ENCODE measurements at regions not wholly inside any gene's neighbourhood (a gene's known extent, or its start where the extent isn't known, plus 50 kb on each side); places are given as distances from the start of the nearest gene placed in this dataset.
A peak's percentile ranks its signal among the peaks of the same experiment; 100 is the strongest.

GRCh38 chr6:166772518-166772917 is 145.5 kb upstream of the RPS6KA2 start:
- Histone ChIP-seq H3K18ac (ENCODE audit: insufficient read length, low read depth, low read length) (no peak overlapping the region), H3T11ph (ENCODE audit: low read length) (no peak overlapping the region), H3K9ac (ENCODE audit: extremely low read depth, insufficient read length, low read length) (no peak overlapping the region), H2AFZ (ENCODE audit: low read length) (no peak overlapping the region), H3K14ac (ENCODE audit: insufficient read depth, low read length) (no peak overlapping the region), H4K8ac (replicated peaks; ENCODE audit: insufficient read length, low read depth, low read length) (no peak overlapping the region), H3K23ac (ENCODE audit: insufficient read length, low read depth, low read length) (no peak overlapping the region), H3K27ac (ENCODE audit: insufficient read length, low read depth, low read length) (no peak overlapping the region), H3K23me2 (ENCODE audit: insufficient read length, low read depth, low read length, poor library complexity, severe bottlenecking) (no peaks in the 10 kb centered on the region), H3K56ac (ENCODE audit: insufficient read length, low read depth, low read length) (no peak overlapping the region), H2BK12ac (ENCODE audit: insufficient read length, low read depth, low read length) (no peak overlapping the region), H2AK5ac (ENCODE audit: insufficient read length, low read length) (no peak overlapping the region), H3K9me3 (ENCODE audit: control insufficient read depth, low read depth, low read length) (no peaks in the 10 kb centered on the region), H2BK15ac (ENCODE audit: low read depth, low read length) (no peak overlapping the region), H2BK120ac (ENCODE audit: low read depth, low read length, poor library complexity, severe bottlenecking) (no peak overlapping the region), H2BK5ac (ENCODE audit: insufficient read length, low read length) (no peak overlapping the region), H3K79me2 (ENCODE audit: insufficient read depth, low read length) (no peaks in the 10 kb centered on the region), H2BK20ac (ENCODE audit: low read depth, low read length, poor library complexity, severe bottlenecking) (no peak overlapping the region), H3K4ac (ENCODE audit: low read depth, low read length) (no peak overlapping the region), H3K4me2 (ENCODE audit: insufficient read depth, insufficient read length, low read length) (no peak overlapping the region), H3K27me3 (ENCODE audit: insufficient read depth, low read length) (no peaks in the 10 kb centered on the region), H4K5ac (ENCODE audit: insufficient read length, low read depth, low read length) (no peak overlapping the region), H3K79me1 (ENCODE audit: insufficient read depth, low read depth, low read length, poor library complexity, severe bottlenecking) (no peaks in the 10 kb centered on the region), H4K20me1 (ENCODE audit: control insufficient read depth, insufficient read depth, insufficient read length) (no peaks in the 10 kb centered on the region), H3K4me1 (ENCODE audit: insufficient read depth, low read length) (peaks cover 2% of the 10 kb centered on the region; the same call in 1 of the 2 replicates), H4K91ac (ENCODE audit: insufficient read length, low read depth, low read length) (no peak overlapping the region)
- no peak overlapping the region for H3K27ac Mint-ChIP-seq
- H3K9me3 Mint-ChIP-seq: peaks cover 0 to 3% of the 10 kb centered on the region in 2 experiments; a peak in 1 of 5 replicates
- peaks cover 32 to 36% of the 10 kb centered on the region in 2 experiments for H3K4me1 Mint-ChIP-seq
- TF ChIP-seq CTCF (conservative IDR thresholded peaks at IDR 0.05): peak; percentile 65
- WGBS (ENCODE audit: extremely low coverage, insufficient read length, low lambda C conversion rate): no CpG with 5 or more reads among the region's 8 CpGs
- H3K36me3 Mint-ChIP-seq (ENCODE audit: insufficient read depth in 1 of 3, low read depth in 3 of 3): no peaks in the 10 kb centered on the region; a peak in 1 of 7 replicates
- peak; percentile 66 for DNase-seq
- peaks cover 8% of the 10 kb centered on the region for H3K27me3 Mint-ChIP-seq (ENCODE audit: low read depth)
- no peak overlapping the region for H3K4me3 Mint-ChIP-seq

Measured in H9 (cell line).